Activated CD4-positive, alpha-beta memory T cell treated with anti-CD3 and anti-CD28 coated beads, Interleukin-2, amount 10 ng/mL, durations not matched to agents 7 days and 5 days (primary cell): ENCODE measurements at regions not wholly inside any gene's neighbourhood (a gene's known extent, or its start where the extent isn't known, plus 50 kb on each side); places are given as distances from the start of the nearest gene placed in this dataset.
"Not testable (repeated sequence)": the region's sequence is repeated elsewhere in the genome, so short reads cannot be mapped to it uniquely, and the experiment has no call there.

Experiments used
- CTCF ChIA-PET: fragments of 350-600 bp; sonication (Branson Sonifier 250); formaldehyde crosslinking; loops from one replicate; lab custom pipeline; 2021; ENCODE audit warnings: antibody characterized with exemption, inconsistent platforms; lab: Charles Lee
- POLR2A ChIA-PET: fragments of 350-600 bp; sonication (Branson Sonifier 250); formaldehyde crosslinking; loops from one replicate; lab custom pipeline; 2021; ENCODE audit warnings: antibody characterized with exemption; lab: Charles Lee
- DNase-seq: peaks from one replicate; pipeline ENCODE4 v3.0.0-alpha.2; 2020
- H3K27ac Mint-ChIP-seq: one replicate; pipeline ENCODE4 v1.8.0; 2021; ENCODE audit warnings: mild to moderate bottlenecking, mixed read lengths
- H3K27me3 Mint-ChIP-seq: one replicate; pipeline ENCODE4 v1.8.0; 2021; ENCODE audit warnings: mixed read lengths
- H3K36me3 Mint-ChIP-seq: one replicate; pipeline ENCODE4 v1.8.0; 2021; ENCODE audit warnings: low read depth, mixed read lengths
- H3K4me1 Mint-ChIP-seq: one replicate; pipeline ENCODE4 v1.8.0; 2021; ENCODE audit warnings: mixed read lengths
- H3K4me3 Mint-ChIP-seq: one replicate; pipeline ENCODE4 v1.8.0; 2021; ENCODE audit warnings: mild to moderate bottlenecking, mixed read lengths
- H3K9me3 Mint-ChIP-seq: one replicate; pipeline ENCODE4 v1.8.0; 2021; ENCODE audit warnings: mixed read lengths

DNA sequence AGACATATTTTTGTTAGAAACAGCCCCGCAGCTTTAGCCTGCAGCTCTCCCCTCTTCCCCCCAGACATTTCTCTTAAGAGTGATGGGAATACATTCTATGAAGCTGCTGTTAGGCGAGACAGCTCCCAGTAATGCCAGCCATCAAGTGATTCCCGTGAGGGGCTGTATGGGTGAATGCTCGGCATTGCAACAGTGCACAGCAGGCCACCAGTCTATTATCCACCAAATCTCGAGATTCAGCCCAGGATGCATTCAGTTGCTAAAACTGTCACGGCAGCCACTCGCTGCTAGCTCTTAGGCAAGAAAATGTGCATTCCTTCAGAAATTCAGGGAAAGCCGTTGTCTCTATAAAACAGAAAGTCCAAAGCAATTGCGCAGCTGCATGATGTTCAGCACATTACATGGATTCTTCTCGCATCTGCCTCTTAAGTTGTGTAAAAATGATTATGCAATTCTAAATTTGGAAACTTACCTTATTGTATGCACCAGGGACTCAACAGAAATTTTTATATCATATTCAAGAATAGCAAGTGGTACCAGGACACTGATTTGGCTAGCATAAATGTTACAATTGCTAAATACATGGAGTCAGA lies 211.3 kb upstream of the ARL4C start:
- no peaks in the 10 kb centered on the region for H3K4me1 Mint-ChIP-seq
- H3K4me3 Mint-ChIP-seq = no peak overlapping the region
- ChIA-PET POLR2A (no interaction called here), CTCF (no interaction called here)
- H3K27me3 Mint-ChIP-seq = peaks cover 16% of the 10 kb centered on the region
- no peak overlapping the region for H3K27ac Mint-ChIP-seq
- no peak for DNase-seq
- no peaks in the 10 kb centered on the region for H3K9me3 Mint-ChIP-seq
- no peaks in the 10 kb centered on the region for H3K36me3 Mint-ChIP-seq

- no peaks in the 10 kb centered on the region for H3K4me1 Mint-ChIP-seq
- no peaks in the 10 kb centered on the region for H3K9me3 Mint-ChIP-seq
- ChIA-PET CTCF (no interaction called here), POLR2A (no interaction called here)
- no peak overlapping the region for H3K27ac Mint-ChIP-seq
- H3K27me3 Mint-ChIP-seq = peaks cover 8% of the 10 kb centered on the region
- DNase-seq = no peak
- no peaks in the 10 kb centered on the region for H3K36me3 Mint-ChIP-seq
- no peak overlapping the region for H3K4me3 Mint-ChIP-seq
These were observed 209.2 kb upstream of the ARL4C start for GRCh38 chr2:234706086-234706485.

- peaks cover 5% of the 10 kb centered on the region for H3K27me3 Mint-ChIP-seq
- CTCF ChIA-PET = no interaction called here
- no peak overlapping the region for H3K27ac Mint-ChIP-seq
- H3K4me1 Mint-ChIP-seq = no peaks in the 10 kb centered on the region
- H3K36me3 Mint-ChIP-seq = no peaks in the 10 kb centered on the region
- no peak overlapping the region for H3K4me3 Mint-ChIP-seq
- POLR2A ChIA-PET = no interaction called here
- H3K9me3 Mint-ChIP-seq = no peaks in the 10 kb centered on the region
- no peak for DNase-seq
These were observed 208.2 kb upstream of the ARL4C start for GRCh38 chr2:234705108-234705507.

DNA sequence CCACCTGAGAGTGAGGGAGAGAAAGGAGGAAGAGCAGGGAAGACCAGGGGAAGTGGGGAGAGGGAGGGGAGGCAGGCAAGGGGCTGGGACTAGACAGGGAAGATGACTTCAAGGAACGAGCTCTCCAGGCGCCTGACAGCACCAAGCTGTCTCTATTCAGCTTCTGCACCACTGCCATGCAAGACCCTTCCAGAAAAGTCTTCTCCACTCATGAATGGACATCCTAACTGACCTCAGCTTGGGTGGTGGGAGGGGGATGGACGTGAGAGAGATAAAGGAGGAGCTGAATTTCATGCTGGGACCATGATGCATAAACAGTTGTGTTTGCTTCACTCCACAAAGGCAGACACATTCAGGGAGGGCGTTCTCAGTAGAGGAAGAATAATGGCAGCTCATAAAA lies 206.4 kb upstream of the ARL4C start:
- no peaks in the 10 kb centered on the region for H3K4me1 Mint-ChIP-seq
- CTCF ChIA-PET = no interaction called here
- no peak for DNase-seq

GRCh38 chr2:234702731-234703225 lies 205.9 kb upstream of the ARL4C start:
- H3K9me3 Mint-ChIP-seq = peaks cover 7% of the 10 kb centered on the region
- no peaks in the 10 kb centered on the region for H3K36me3 Mint-ChIP-seq
- no peak for DNase-seq
- H3K4me1 Mint-ChIP-seq = no peaks in the 10 kb centered on the region
- ChIA-PET POLR2A (no interaction called here), CTCF (no interaction called here)
- H3K27me3 Mint-ChIP-seq = peaks cover 3% of the 10 kb centered on the region
- H3K4me3 Mint-ChIP-seq = no peak overlapping the region
- H3K27ac Mint-ChIP-seq = no peak overlapping the region

More for the DNA sequence above, 206.4 kb upstream of the ARL4C start:
- POLR2A ChIA-PET = no interaction called here
- no peak overlapping the region for H3K27ac Mint-ChIP-seq
- peaks cover 3% of the 10 kb centered on the region for H3K27me3 Mint-ChIP-seq
- H3K4me3 Mint-ChIP-seq = no peak overlapping the region
- H3K36me3 Mint-ChIP-seq = no peaks in the 10 kb centered on the region
- peaks cover 3% of the 10 kb centered on the region for H3K9me3 Mint-ChIP-seq

GRCh38 chr2:234701841-234702240 lies 205.0 kb upstream of the ARL4C start:
- Mint-ChIP-seq H3K27ac (no peak overlapping the region), H3K4me1 (no peaks in the 10 kb centered on the region), H3K9me3 (peaks cover 10% of the 10 kb centered on the region), H3K4me3 (no peak overlapping the region), H3K27me3 (no peaks in the 10 kb centered on the region), H3K36me3 (no peaks in the 10 kb centered on the region)
- CTCF ChIA-PET = no interaction called here
- POLR2A ChIA-PET = no interaction called here
- no peak for DNase-seq

GRCh38 chr2:234701421-234701820 lies 204.5 kb upstream of the ARL4C start:
- Mint-ChIP-seq H3K36me3 (no peaks in the 10 kb centered on the region), H3K4me3 (no peak overlapping the region), H3K9me3 (peaks cover 13% of the 10 kb centered on the region), H3K4me1 (no peaks in the 10 kb centered on the region), H3K27ac (no peak overlapping the region), H3K27me3 (no peaks in the 10 kb centered on the region)
- POLR2A ChIA-PET = no interaction called here
- no peak for DNase-seq
- CTCF ChIA-PET = no interaction called here

- Mint-ChIP-seq H3K36me3 (no peaks in the 10 kb centered on the region), H3K4me3 (no peak overlapping the region), H3K9me3 (peaks cover 22% of the 10 kb centered on the region), H3K27me3 (peaks cover under 1% of the 10 kb centered on the region), H3K27ac (no peak overlapping the region), H3K4me1 (no peaks in the 10 kb centered on the region)
- no peak for DNase-seq
- ChIA-PET POLR2A (no interaction called here), CTCF (no interaction called here)
These were observed 202.6 kb upstream of the ARL4C start for GRCh38 chr2:234699456-234699855.

- POLR2A ChIA-PET, CTCF ChIA-PET, H3K4me3 Mint-ChIP-seq, H3K4me1 Mint-ChIP-seq, H3K27ac Mint-ChIP-seq, H3K36me3 Mint-ChIP-seq, DNase-seq: not testable (repeated sequence)
- Mint-ChIP-seq H3K27me3 (peaks cover 11% of the 10 kb centered on the region), H3K9me3 (peaks cover 26% of the 10 kb centered on the region)
These were observed 200.5 kb upstream of the ARL4C start for GRCh38 chr2:234697300-234697876.

DNA sequence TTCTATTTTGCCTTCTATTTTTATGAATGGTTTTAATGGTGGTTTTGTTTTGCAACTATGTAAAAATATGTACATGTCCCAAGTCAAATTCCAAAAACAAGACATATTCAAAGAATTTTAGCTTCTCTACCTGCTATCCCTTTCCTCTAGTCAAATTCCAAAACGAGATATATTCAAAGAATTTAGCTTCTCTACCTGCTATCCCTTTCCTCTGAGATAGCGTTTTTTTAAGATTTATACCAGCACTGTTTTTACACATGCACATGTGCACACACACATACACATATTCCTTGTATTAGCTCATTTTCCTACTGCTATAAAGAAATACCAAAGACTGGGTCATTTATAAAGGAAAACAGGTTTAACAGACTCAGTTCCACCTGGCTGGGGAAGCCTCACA lies 199.1 kb upstream of the ARL4C start:
- Mint-ChIP-seq H3K27ac (no peak overlapping the region), H3K27me3 (peaks cover 11% of the 10 kb centered on the region), H3K4me3 (no peak overlapping the region), H3K36me3 (no peaks in the 10 kb centered on the region), H3K4me1 (no peaks in the 10 kb centered on the region), H3K9me3 (peaks cover 26% of the 10 kb centered on the region)
- DNase-seq = no peak
- ChIA-PET CTCF (no interaction called here), POLR2A (no interaction called here)

- H3K27me3 Mint-ChIP-seq = peaks cover 11% of the 10 kb centered on the region
- H3K4me1 Mint-ChIP-seq = no peaks in the 10 kb centered on the region
- H3K36me3 Mint-ChIP-seq = no peaks in the 10 kb centered on the region
- H3K9me3 Mint-ChIP-seq = peaks cover 26% of the 10 kb centered on the region
- no peak overlapping the region for H3K4me3 Mint-ChIP-seq
- ChIA-PET CTCF (no interaction called here), POLR2A (no interaction called here)
- no peak for DNase-seq
- H3K27ac Mint-ChIP-seq = no peak overlapping the region
These were observed 197.5 kb upstream of the ARL4C start for GRCh38 chr2:234694244-234695013.

- H3K4me3 Mint-ChIP-seq, H3K36me3 Mint-ChIP-seq, H3K27ac Mint-ChIP-seq, CTCF ChIA-PET, DNase-seq, POLR2A ChIA-PET, H3K4me1 Mint-ChIP-seq: not testable (repeated sequence)
- peaks cover 26% of the 10 kb centered on the region for H3K9me3 Mint-ChIP-seq
- peaks cover 11% of the 10 kb centered on the region for H3K27me3 Mint-ChIP-seq
These were observed 196.9 kb upstream of the ARL4C start for GRCh38 chr2:234693681-234694190.

DNA sequence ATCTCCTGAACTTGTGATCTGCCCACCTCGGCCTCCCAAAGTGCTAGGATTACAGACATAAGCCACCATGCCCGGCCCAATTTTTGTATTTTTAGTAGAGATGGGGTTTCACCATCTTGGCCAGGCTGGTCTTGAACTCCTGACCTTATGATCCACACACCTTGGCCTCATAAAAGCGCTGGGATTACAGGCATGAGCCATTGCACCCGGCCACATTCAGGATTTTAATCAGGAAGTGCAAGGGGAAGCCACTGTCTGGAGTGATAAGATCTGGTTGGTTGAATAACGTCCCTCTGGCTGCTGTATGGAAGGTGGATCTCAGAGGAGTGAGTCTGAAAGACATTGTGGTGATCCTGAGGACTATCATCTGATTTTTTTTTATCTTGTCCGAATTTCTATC lies 196.3 kb upstream of the ARL4C start:
- Mint-ChIP-seq H3K9me3 (peaks cover 23% of the 10 kb centered on the region), H3K27me3 (peaks cover 11% of the 10 kb centered on the region)
- H3K36me3 Mint-ChIP-seq, CTCF ChIA-PET, H3K4me3 Mint-ChIP-seq, H3K27ac Mint-ChIP-seq, DNase-seq, POLR2A ChIA-PET, H3K4me1 Mint-ChIP-seq: not testable (repeated sequence)
